ENCODE measurements at regions not wholly inside any gene's neighbourhood (a gene's known extent, or its start where the extent isn't known, plus 50 kb on each side); places are given as distances from the start of the nearest gene placed in this dataset.
"Not testable (repeated sequence)": the region's sequence is repeated elsewhere in the genome, so short reads cannot be mapped to it uniquely, and the experiment has no call there.

GRCh38 chr16:22572331-22573224 lies 61.9 kb downstream of the NPIPB5 start:
- H3K4me3 ChIP-seq; intact Hi-C loops (cut with DNase I); H3K27ac ChIP-seq; H3K27me3 ChIP-seq; H3K9me3 ChIP-seq; H3K4me1 ChIP-seq; DNase-seq; H3K36me3 ChIP-seq: not testable (repeated sequence)
- ATAC-seq: peak; percentile 36 to 63 (median 42)
- WGBS (ENCODE audit: insufficient coverage, low coverage, low lambda C conversion rate, missing lambda C conversion rate): 39% methylated on average over 5 of the region's 11 CpGs

DNA sequence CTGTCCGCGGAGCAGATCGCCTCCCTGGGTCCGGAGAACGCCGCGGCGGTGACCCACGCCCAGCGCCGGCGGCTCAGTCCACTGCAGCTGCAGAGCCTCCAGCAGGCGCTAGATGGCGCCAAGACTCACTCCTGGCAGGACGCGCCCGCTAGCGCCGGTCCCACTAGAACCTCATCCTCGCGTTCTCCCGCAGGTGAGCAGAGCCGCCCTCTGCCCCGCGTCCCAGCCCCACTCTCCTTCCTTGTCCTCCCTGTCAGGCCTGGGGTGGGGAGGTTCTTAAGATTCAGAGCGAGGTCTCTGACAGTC lies 62.5 kb downstream of the NPIPB5 start:
- H3K4me3 ChIP-seq; intact Hi-C loops (cut with DNase I); H3K36me3 ChIP-seq; H3K27me3 ChIP-seq; H3K27ac ChIP-seq; H3K4me1 ChIP-seq; DNase-seq; H3K9me3 ChIP-seq: not testable (repeated sequence)
- peak; percentile 98 to 99 (median 99) for ATAC-seq
- WGBS (ENCODE audit: insufficient coverage, low coverage, low lambda C conversion rate, missing lambda C conversion rate): no CpG with 5 or more reads among the region's 26 CpGs

DNA sequence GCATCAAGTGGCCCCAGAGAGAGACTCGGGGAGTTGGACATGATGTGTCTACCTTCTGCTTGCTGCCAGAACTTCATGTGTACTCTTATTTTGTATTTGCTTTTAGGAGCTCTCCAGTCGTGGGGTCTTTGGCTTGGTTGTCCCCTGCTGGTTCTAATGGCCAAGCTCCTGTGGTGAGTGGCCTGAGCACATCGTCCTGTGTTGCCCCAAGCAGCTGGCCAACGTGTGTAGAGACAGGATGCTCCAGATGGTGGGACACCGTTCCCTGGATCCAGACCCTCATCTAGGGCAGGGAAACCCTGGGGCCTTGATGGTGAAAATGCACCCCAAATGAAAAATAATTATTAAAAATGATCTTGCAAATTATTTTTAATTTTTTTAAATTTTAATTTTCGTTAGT lies 65.8 kb downstream of the NPIPB5 start:
- 42% methylated on average over 5 of the region's 6 CpGs for WGBS (ENCODE audit: insufficient coverage, low coverage, low lambda C conversion rate, missing lambda C conversion rate)
- H3K36me3 ChIP-seq; intact Hi-C loops (cut with DNase I); H3K27ac ChIP-seq; H3K27me3 ChIP-seq; DNase-seq; H3K4me1 ChIP-seq; H3K4me3 ChIP-seq; H3K9me3 ChIP-seq; ATAC-seq: not testable (repeated sequence)

DNA sequence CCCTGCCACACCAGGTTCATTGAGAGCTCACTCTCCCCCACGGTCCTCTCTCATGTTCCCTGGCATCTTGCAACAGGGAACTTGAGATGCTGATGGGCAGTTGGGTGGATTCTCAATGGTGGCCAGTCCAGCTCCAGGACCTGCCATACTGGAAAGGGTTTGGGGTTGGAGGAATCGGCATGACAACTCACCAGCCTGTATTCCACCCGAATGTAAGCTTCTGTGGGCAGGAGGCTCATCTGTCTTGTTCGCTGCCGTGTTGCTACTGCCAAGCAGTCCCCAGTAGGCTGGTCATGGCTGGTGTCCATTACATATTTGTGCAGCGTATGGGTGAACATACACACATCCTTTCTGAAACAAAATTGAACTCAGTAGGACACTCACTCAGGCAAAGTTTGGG lies 72.5 kb downstream of the NPIPB5 start:
- H3K36me3 ChIP-seq; H3K9me3 ChIP-seq; H3K27me3 ChIP-seq; intact Hi-C loops (cut with DNase I); H3K27ac ChIP-seq; H3K4me1 ChIP-seq; DNase-seq; H3K4me3 ChIP-seq; ATAC-seq: not testable (repeated sequence)
- 75% methylated on average over 6 of the region's 6 CpGs for WGBS (ENCODE audit: insufficient coverage, low coverage, low lambda C conversion rate, missing lambda C conversion rate)

DNA sequence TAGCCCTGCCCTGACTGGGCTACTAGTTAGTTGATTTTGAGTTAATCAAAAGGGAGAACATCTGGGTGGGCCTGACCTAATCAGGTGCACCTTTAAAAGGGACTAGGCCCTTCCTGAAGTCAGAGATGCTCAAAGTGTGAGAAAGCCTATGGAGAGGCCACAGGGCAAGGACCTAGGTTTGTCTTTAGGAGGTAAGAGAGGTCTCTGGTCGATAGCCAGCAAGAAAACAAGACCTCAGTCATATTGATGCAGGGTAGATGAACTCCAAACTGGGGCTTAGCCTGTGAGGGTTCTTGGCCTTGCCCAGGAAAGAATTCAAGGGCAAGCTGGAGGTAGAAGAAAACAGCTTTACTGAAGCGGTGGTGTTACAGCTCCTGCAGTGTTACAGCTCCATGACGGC lies 73.8 kb downstream of the NPIPB5 start:
- H3K36me3 ChIP-seq; intact Hi-C loops (cut with DNase I); H3K4me3 ChIP-seq; DNase-seq; ATAC-seq; H3K9me3 ChIP-seq; H3K27me3 ChIP-seq; H3K27ac ChIP-seq; H3K4me1 ChIP-seq: not testable (repeated sequence)
- 82% methylated on average over 1 of the region's 3 CpGs for WGBS (ENCODE audit: insufficient coverage, low coverage, low lambda C conversion rate, missing lambda C conversion rate)

GRCh38 chr16:22584941-22585340 lies 74.2 kb downstream of the NPIPB5 start:
- ATAC-seq; H3K27me3 ChIP-seq; DNase-seq; intact Hi-C loops (cut with DNase I); H3K4me1 ChIP-seq; H3K9me3 ChIP-seq; H3K4me3 ChIP-seq; H3K27ac ChIP-seq; H3K36me3 ChIP-seq: not testable (repeated sequence)
- WGBS (ENCODE audit: insufficient coverage, low coverage, low lambda C conversion rate, missing lambda C conversion rate): no CpG with 5 or more reads among the region's 5 CpGs

- H3K36me3 ChIP-seq; H3K27me3 ChIP-seq; H3K4me3 ChIP-seq; DNase-seq; ATAC-seq; H3K27ac ChIP-seq; H3K9me3 ChIP-seq; intact Hi-C loops (cut with DNase I); H3K4me1 ChIP-seq: not testable (repeated sequence)
- WGBS (ENCODE audit: insufficient coverage, low coverage, low lambda C conversion rate, missing lambda C conversion rate): 94% methylated on average over 1 of the region's 3 CpGs
Observed at GRCh38 chr16:22585431-22585830, 74.7 kb downstream of the NPIPB5 start.

DNA sequence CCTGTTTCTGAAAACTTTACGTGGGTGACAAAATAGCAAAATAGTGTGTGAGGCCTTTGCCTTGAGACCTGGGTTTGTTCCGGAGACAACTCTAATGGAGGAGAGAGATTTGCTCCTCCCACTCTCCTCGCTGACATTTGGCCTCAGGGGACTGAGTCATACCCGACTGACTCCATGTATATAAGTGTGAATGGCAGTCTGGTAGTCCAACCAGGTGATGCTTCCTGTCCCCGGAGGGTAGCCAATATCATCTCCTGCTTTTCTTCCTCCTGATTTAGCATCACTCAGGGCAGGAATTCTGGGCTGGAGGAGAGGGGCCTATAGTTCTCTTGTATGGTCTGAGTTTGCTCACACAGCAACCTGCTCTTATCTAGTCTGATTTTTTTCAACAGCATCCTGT lies 76.0 kb downstream of the NPIPB5 start:
- WGBS (ENCODE audit: insufficient coverage, low coverage, low lambda C conversion rate, missing lambda C conversion rate): no CpG with 5 or more reads among the region's 5 CpGs
- not testable (repeated sequence) for ATAC-seq

GRCh38 chr16:22589757-22590156 lies 79.1 kb downstream of the NPIPB5 start:
- H3K36me3 ChIP-seq; intact Hi-C loops (cut with DNase I); H3K27ac ChIP-seq; H3K4me3 ChIP-seq; DNase-seq; H3K27me3 ChIP-seq; ATAC-seq; H3K4me1 ChIP-seq; H3K9me3 ChIP-seq: not testable (repeated sequence)
- 88% methylated on average over 4 of the region's 4 CpGs for WGBS (ENCODE audit: insufficient coverage, low coverage, low lambda C conversion rate, missing lambda C conversion rate)

More for the DNA sequence above, 76.0 kb downstream of the NPIPB5 start:
- H3K4me1 ChIP-seq; DNase-seq; H3K9me3 ChIP-seq; intact Hi-C loops (cut with DNase I); H3K4me3 ChIP-seq; H3K36me3 ChIP-seq; H3K27me3 ChIP-seq; H3K27ac ChIP-seq: not testable (repeated sequence)

DNA sequence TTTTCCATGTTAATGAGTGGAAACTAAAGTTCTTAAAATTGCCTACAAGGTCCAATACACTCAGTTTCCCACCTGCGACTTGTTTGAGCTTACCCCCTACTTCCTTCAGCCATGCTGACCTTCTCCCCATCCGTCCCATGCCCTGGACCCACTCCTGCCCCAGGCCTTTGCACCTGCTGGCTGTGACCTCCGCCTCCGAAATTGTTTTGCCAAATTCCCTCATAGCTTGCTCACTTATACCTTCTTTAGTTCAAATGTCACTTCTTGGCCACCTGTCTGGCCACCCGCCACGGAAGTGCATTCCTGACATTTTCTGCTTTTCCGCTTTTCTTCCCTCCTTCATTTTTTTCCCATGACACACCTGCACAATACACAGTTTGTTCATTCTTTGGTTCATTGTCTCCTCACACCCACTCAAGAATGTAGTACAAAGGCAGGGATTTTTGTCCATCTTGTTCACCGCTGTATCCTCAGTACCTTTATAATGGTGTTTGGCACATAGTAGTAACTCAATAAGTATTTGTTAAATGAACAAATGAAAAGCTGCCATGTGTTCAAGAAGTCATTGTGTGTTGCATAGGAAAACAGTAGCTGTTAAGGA lies 85.9 kb downstream of the NPIPB5 start:
- DNase-seq; intact Hi-C loops (cut with DNase I); ATAC-seq; H3K27me3 ChIP-seq; H3K4me1 ChIP-seq; H3K27ac ChIP-seq; H3K4me3 ChIP-seq; H3K9me3 ChIP-seq; H3K36me3 ChIP-seq: not testable (repeated sequence)
- WGBS (ENCODE audit: insufficient coverage, low coverage, low lambda C conversion rate, missing lambda C conversion rate): no CpG with 5 or more reads among the region's 8 CpGs

DNA sequence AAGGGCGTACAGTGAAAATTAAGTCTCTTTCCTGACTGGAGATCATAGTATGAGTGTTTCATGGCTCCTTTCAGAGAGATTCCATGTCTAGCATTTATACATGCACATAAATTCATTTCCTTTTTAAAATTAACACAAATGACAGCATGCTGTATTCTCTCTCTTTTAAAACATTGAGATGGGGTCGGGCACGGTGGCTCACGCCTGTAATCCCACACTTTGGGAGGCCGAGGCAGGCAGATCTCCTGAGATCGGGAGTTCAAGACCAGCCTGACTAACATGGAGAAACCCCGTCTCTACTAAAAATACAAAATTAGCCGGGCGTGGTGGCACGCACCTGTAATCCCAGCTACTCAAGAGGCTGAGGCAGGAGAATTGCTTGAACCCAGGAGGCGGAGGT lies 93.1 kb downstream of the NPIPB5 start:
- H3K9me3 ChIP-seq; H3K36me3 ChIP-seq; DNase-seq; H3K4me3 ChIP-seq; H3K27me3 ChIP-seq; intact Hi-C loops (cut with DNase I); ATAC-seq; H3K4me1 ChIP-seq; H3K27ac ChIP-seq: not testable (repeated sequence)
- 100% methylated on average over 1 of the region's 11 CpGs for WGBS (ENCODE audit: insufficient coverage, low coverage, low lambda C conversion rate, missing lambda C conversion rate)

DNA sequence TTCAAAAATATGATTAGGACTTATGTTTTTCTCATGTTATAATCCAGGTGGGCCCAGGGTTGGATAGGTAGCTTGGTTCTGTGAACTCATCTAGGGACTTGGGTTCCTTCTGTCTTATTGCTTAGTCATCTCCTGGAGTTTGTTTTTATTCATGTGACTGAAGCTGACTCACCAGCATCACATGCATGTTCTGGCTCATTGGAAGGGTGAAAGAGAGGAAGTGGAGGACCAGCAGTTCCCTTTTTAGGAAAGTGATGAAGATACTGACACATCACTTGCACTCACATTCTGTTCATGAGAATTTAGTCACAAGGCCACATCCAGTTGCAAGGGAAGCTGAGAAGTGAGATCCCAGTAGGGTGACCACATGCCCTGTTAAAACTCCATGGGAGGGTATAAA lies 95.9 kb downstream of the NPIPB5 start:
- H3K27ac ChIP-seq; intact Hi-C loops (cut with DNase I); DNase-seq; H3K36me3 ChIP-seq; H3K4me1 ChIP-seq; H3K9me3 ChIP-seq; H3K27me3 ChIP-seq; H3K4me3 ChIP-seq: not testable (repeated sequence)
- peak; percentile 63 to 80 (median 74) for ATAC-seq

Data from right lobe of liver (tissue), 6 donors.